ENCODE measurements at regions not wholly inside any gene's neighbourhood (a gene's known extent, or its start where the extent isn't known, plus 50 kb on each side); places are given as distances from the start of the nearest gene placed in this dataset.

- Mint-ChIP-seq H3K27ac (no peak overlapping the region), H3K9me3 (peaks cover 3 to 7% of the 10 kb centered on the region in 2 experiments; a peak in 2 of 5 replicates), H3K36me3 (ENCODE audit: insufficient read depth in 1 of 3, low read depth in 3 of 3) (no peaks in the 10 kb centered on the region), H3K4me1 (no peaks in the 10 kb centered on the region), H3K27me3 (ENCODE audit: low read depth) (peaks cover 7% of the 10 kb centered on the region), H3K4me3 (no peak overlapping the region)
- Histone ChIP-seq H3K56ac (ENCODE audit: insufficient read length, low read depth, low read length) (no peak overlapping the region), H3K18ac (ENCODE audit: insufficient read length, low read depth, low read length) (no peak overlapping the region), H3K79me1 (ENCODE audit: insufficient read depth, low read depth, low read length, poor library complexity, severe bottlenecking) (no peaks in the 10 kb centered on the region), H3K4ac (ENCODE audit: low read depth, low read length) (no peak overlapping the region), H3K27me3 (ENCODE audit: insufficient read depth, low read length) (no peaks in the 10 kb centered on the region), H3K23ac (ENCODE audit: insufficient read length, low read depth, low read length) (no peak overlapping the region), H2BK120ac (ENCODE audit: low read depth, low read length, poor library complexity, severe bottlenecking) (no peak overlapping the region), H3K79me2 (ENCODE audit: insufficient read depth, low read length) (no peaks in the 10 kb centered on the region), H3K9me3 (ENCODE audit: control insufficient read depth, low read depth, low read length) (no peaks in the 10 kb centered on the region), H3K14ac (ENCODE audit: insufficient read depth, low read length) (no peak overlapping the region), H4K5ac (ENCODE audit: insufficient read length, low read depth, low read length) (no peak overlapping the region), H3K4me2 (ENCODE audit: insufficient read depth, insufficient read length, low read length) (no peak overlapping the region), H3K9ac (ENCODE audit: extremely low read depth, insufficient read length, low read length) (no peak overlapping the region), H2AFZ (ENCODE audit: low read length) (no peak overlapping the region), H3K27ac (ENCODE audit: insufficient read length, low read depth, low read length) (no peak overlapping the region), H2BK20ac (ENCODE audit: low read depth, low read length, poor library complexity, severe bottlenecking) (no peak overlapping the region), H2BK5ac (ENCODE audit: insufficient read length, low read length) (no peak overlapping the region), H3K23me2 (ENCODE audit: insufficient read length, low read depth, low read length, poor library complexity, severe bottlenecking) (no peaks in the 10 kb centered on the region), H4K8ac (replicated peaks; ENCODE audit: insufficient read length, low read depth, low read length) (no peak overlapping the region), H2BK12ac (ENCODE audit: insufficient read length, low read depth, low read length) (no peak overlapping the region), H3K4me1 (ENCODE audit: insufficient read depth, low read length) (no peaks in the 10 kb centered on the region), H4K91ac (ENCODE audit: insufficient read length, low read depth, low read length) (no peak overlapping the region), H2BK15ac (ENCODE audit: low read depth, low read length) (no peak overlapping the region), H4K20me1 (ENCODE audit: control insufficient read depth, insufficient read depth, insufficient read length) (no peaks in the 10 kb centered on the region), H2AK5ac (ENCODE audit: insufficient read length, low read length) (no peak overlapping the region), H3T11ph (ENCODE audit: low read length) (no peak overlapping the region)
- TF ChIP-seq, protein P1, sequence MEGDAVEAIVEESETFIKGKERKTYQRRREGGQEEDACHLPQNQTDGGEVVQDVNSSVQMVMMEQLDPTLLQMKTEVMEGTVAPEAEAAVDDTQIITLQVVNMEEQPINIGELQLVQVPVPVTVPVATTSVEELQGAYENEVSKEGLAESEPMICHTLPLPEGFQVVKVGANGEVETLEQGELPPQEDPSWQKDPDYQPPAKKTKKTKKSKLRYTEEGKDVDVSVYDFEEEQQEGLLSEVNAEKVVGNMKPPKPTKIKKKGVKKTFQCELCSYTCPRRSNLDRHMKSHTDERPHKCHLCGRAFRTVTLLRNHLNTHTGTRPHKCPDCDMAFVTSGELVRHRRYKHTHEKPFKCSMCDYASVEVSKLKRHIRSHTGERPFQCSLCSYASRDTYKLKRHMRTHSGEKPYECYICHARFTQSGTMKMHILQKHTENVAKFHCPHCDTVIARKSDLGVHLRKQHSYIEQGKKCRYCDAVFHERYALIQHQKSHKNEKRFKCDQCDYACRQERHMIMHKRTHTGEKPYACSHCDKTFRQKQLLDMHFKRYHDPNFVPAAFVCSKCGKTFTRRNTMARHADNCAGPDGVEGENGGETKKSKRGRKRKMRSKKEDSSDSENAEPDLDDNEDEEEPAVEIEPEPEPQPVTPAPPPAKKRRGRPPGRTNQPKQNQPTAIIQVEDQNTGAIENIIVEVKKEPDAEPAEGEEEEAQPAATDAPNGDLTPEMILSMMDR (conservative IDR thresholded peaks at IDR 0.05) = no peak
- no peak for DNase-seq
These were observed 78.3 kb downstream of the TTC32 start for GRCh38 chr2:19823507-19823906.

Data from H9 (cell line).